GM12892 (cell line): ENCODE measurements at regions not wholly inside any gene's neighbourhood (a gene's known extent, or its start where the extent isn't known, plus 50 kb on each side); places are given as distances from the start of the nearest gene placed in this dataset.

Source experiments
- POLR2AphosphoS5 ChIP-seq: IDR thresholded peaks from 2 replicates; pipeline ENCODE4 v1.6.1; 2011; ENCODE audit warnings: low read depth, low read length, control low read depth
- TAF1 ChIP-seq: IDR thresholded peaks from 2 replicates; pipeline ENCODE4 v1.6.1; 2011; ENCODE audit warnings: low read depth, mild to moderate bottlenecking, control low read depth, low read length, borderline replicate concordance

- TF ChIP-seq TAF1: no peak
- TF ChIP-seq POLR2AphosphoS5: no peak
Observed at GRCh38 chr18:51727780-51728179, 530.3 kb upstream of the MEX3C start.
